DMS 273 treated with DMSO at 0.1 percent for 48 hours (cell line): ENCODE measurements at regions not wholly inside any gene's neighbourhood (a gene's known extent, or its start where the extent isn't known, plus 50 kb on each side); places are given as distances from the start of the nearest gene placed in this dataset.
A peak's percentile ranks its signal among the peaks of the same experiment; 100 is the strongest.

Source experiments
- DNase-seq: peaks from one replicate; lab custom pipeline; 2025; lab: John Stamatoyannopoulos, UW

DNA sequence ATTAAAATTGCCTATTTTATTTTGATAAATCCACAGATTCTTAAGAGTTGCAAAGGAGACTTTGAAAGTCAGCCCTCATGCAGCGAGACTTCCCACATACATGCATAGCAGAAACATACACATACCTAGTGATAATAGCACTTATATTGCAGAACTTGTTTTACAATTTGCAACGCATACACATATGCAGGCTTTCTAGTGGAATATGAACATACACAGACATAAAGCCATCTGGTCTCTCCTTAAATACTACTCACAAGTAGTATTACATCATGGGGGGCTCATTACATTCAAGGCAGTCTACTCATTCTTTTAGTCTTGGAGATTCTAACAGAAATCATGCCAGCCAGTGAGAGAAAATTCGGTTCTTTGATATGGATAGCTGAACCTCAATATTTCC is 295.1 kb upstream of the RND3 start:
- DNase-seq = no peak

DNA sequence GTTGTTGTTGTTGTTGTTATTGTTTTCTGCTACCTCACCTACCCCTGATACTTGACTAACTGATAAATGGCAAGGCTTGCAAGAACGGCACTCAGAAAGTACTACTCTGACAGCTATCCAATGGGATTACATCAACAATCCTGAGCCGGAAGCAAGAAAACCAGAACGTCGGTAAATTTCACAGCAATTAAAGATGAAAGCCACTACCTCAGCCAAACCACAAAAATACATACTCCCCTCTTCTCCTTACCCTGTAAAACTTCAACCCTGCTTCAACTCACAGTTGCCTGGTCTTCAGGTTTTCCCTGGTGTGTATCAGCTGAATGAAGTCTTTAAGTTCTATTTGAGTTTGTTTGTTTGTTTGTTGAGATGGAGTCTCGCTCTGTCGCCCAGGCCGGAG is 293.7 kb upstream of the RND3 start:
- DNase-seq = no peak

DNA sequence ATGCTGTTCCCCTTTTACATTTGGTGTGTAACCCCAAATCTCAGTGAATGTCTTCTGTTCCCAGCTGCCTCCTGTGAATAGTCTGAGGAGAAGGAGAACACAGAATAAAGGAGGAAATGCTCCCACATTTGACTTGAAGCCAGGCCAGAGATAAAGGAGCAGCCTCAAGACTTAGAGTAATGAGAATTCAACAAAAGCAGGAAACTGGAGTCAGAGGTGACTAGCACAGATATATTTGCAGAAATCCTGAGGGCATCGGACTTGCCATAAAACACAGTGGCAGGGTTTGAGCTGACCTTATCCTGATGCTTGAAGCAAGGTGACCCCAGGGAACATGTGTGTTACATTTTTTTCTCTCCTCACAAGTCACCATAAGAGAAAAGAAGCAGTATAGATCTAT is 291.4 kb upstream of the RND3 start:
- no peak for DNase-seq

DNA sequence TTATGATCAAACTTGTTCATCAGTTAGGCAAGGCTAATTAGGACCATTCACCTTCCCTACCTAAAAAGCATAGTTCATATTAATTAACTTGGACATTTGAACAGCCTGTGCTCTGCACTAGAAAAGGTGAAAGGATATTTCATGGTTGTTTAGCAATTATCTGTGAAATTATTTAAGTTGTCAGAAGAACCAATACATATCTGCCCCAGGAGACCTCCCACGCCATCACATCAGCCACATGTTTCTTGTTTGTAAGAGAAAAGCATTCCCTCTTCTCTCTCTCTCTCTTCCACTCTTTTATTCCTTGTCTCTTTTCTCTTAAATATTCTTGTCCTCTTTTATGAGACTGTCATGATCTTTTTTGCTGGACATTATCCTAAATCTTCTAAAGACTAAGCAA is 282.0 kb upstream of the RND3 start:
- DNase-seq = no peak

- peak; percentile 61 for DNase-seq
Measured at GRCh38 chr2:150767991-150768746, 280.7 kb upstream of the RND3 start.

DNA sequence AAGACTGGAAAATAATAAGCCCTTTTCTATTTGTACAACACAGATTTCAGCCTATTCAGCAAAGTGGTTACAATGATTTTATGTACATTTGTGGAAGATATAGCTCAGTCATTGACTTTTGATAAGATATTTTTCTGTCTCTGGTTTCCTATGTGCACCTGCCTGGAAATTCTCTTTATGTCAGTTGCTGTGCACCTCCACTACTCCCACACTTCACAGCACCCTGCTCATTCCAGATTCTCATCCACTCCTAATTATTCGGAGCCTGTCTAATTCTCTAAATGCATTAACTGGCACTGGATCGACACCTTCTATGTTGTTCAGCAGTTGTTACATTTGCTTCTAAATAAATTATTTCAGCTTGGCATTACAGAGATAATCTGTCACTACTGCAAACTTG is 275.1 kb upstream of the RND3 start:
- DNase-seq = no peak

DNA sequence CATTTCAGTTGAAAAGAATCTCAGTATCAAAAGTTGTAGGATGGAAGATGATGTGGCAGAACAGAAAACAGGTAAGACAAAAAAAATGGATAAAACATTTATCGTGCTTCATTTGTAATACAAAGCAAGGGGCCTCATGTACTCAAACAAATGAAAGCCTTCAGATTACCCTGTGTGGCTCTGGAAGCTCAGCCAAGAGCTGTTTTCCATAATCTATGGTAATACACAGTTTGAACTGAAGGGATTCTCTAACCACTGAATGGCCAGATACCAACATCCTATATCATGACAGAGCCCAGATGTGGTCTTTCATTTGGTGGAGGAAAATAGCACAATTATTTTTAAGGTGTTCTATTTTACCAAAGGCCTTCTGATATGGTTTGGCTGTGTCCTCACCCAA is 272.1 kb upstream of the RND3 start:
- DNase-seq = no peak

- no peak for DNase-seq
Measured at GRCh38 chr2:150759106-150759505, 271.6 kb upstream of the RND3 start.

GRCh38 chr2:150752229-150752628 is 264.8 kb upstream of the RND3 start:
- no peak for DNase-seq

DNA sequence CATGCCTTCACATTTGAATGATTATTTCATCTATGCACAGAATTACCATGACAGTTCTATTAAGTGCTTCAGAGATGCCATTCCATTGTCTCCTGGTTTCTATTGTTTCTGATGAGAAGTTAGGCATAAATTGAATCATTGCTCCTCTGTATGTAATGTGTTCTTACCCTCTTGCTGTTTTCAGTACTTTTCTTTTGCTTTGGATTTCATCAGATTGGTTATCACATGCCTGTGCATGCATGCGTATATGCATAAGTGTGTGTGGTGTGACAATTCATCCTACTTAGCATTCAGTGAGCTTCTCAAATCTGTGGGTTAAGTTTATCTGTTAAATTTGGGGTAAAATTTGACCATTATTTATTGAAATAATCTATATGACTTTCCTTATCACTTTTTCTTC is 263.3 kb upstream of the RND3 start:
- DNase-seq = no peak

DNA sequence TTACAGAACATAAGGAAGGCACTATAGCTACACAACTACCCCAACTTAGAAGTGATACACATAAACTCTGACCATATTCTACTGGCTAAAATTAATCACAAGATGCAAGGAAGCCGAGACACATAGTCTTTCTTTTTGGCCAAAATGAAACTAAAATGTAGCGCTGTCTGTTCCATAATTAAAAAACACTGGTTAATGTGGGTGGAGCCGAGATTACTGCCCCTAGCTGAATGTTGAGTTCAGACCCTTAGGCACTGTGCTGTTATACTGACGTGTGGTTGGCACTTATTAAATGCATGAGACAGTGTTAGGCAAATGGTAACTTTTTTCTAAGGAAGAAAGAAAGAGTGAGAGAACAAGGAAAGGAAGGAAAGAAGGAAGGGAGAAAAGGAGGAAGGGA is 254.6 kb upstream of the RND3 start:
- DNase-seq = no peak

- DNase-seq = no peak
Measured at GRCh38 chr2:150735894-150736498, 248.5 kb upstream of the RND3 start.

GRCh38 chr2:150733051-150733618 is 245.7 kb upstream of the RND3 start:
- no peak for DNase-seq

DNA sequence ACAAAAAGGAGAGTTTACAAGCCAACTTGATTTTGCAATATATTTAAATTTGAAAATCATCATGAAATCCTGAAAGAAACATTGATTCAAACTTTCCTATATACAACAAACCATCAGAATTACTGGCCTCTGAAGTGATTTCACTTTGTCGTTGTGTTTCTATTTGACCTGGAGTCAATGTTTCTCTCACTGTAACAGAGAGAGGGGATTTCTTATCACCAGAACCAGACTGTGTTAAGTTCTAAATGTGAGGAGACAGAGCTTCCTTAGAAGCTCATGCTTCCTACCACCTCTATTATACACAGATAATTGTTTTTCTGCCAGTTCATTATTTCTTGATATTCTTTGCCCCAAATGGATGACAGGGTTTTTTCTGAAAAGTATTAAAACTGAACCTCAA is 245.0 kb upstream of the RND3 start:
- no peak for DNase-seq

DNA sequence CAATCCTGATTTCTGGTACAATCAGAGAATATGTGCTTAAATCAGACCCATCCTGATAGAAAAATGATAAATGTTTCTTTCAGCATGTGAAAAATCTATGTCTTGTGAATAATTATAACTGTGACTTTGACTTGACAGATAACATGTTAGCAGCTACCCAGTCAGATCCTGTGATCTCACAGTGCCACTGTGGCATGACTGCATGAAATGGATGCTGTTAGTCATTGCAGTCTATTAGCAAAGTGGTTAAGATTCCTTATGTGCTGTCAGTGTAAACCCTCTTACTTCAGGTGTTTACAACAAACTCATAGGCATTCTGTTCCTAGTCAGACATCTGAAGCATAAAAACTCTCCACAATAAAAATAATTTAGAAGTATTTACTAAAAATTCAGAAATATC is 244.6 kb upstream of the RND3 start:
- no peak for DNase-seq

GRCh38 chr2:150729495-150729955 is 242.1 kb upstream of the RND3 start:
- DNase-seq = no peak

DNA sequence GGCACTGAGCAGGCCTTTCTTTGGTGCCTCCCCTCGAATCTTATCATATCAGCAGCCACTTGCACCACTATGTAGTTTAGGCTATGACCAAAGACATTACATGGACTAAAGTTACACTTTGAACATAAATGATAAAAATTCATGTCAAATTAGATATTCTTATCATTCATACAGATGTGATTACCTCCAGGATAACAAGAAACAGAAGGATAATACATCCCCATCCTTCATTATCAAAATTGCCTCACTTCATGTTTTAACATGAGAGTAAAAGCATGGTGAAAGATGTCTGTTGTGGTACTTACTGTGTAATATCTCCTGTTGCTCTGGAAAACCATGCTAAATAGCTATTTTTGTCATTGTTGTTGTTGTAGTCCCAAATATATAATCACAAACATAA is 230.8 kb upstream of the RND3 start:
- DNase-seq = no peak

GRCh38 chr2:150716186-150716585 is 228.7 kb upstream of the RND3 start:
- no peak for DNase-seq

GRCh38 chr2:150715501-150715900 is 228.0 kb upstream of the RND3 start:
- DNase-seq = no peak

DNA sequence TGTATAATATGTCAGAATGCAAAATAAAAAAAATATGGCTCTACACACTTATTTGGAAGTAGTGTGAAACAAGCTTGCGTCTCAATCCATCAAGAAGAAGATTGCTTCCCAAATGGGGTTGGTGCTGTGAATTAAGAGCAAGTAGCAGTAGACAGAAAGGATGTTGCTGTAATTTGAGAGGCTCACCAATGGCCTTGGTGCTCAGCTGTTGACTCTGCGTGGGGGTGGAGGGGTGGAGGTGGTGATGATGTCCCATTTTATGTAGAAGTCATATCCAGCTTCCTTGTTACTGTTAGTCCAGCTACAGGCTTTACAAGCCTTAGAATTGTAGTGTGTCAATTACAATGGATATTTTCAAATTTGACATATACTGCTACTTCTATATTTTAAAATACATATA is 223.4 kb upstream of the RND3 start:
- DNase-seq = no peak

DNA sequence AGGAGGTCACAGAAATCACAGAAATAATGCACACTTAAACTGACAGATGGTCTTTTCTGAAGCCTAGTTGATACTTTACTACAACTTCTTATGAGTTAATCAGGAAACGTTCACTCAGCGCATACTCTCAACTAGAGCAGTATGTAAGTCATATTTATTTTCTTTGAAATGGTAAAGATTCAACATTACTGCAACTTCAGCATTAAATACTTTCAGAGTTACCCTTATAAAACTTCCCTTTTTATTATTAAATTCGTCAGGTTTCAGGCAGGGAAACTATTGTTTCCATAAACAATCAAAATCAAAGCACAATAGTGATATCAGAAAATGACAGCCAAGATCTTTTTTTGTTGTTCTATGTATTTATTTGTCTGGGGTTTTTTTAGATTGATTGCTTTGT is 222.6 kb upstream of the RND3 start:
- DNase-seq = no peak

DNA sequence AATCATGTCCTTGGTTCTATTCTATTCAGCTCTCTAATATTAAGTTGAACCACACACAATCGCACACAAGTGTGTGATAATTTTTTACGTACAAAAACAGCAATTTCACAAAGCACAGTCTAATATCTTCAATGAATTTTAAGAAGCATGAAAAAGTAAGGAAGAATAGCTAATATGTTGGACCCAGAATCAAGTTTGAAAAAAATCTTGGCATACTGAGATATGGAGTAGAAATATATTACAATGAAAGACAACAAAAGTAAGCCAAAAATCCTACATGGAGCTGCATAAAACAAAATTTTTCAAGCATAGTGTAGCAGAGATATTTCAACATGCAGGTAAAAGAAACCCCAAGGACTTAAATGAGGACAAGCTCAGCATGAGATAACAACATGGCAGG is 219.1 kb upstream of the RND3 start:
- DNase-seq = no peak

DNA sequence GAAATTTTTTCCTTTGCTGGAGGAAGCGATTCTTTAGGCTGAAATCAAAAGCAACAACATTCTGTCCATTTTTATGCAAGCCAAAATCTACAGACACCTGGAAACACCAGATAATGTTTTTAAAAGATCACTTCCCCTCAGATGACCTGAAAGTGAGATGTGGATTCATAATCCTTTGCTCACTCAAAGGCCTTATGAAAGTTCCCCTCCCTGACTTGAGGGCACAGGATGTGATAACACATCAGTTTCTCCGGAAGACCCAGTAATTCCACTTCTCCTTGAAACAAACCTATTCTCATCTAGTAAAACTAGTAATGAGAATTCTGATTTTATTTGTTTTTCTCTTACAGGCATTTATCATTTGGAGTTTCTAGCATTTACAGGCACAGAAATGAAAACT is 218.3 kb upstream of the RND3 start:
- no peak for DNase-seq

- DNase-seq = no peak
Measured at GRCh38 chr2:150705357-150705756, 217.9 kb upstream of the RND3 start.
